HCT116 (cell line): ENCODE measurements at regions not wholly inside any gene's neighbourhood (a gene's known extent, or its start where the extent isn't known, plus 50 kb on each side); places are given as distances from the start of the nearest gene placed in this dataset.

Experiments used
- ATAC-seq: fragments of 200-7000 bp; cut with Tn5 transposase; 2 replicates; pipeline ENCODE4 v1.9.1; 2020; ENCODE audit warnings: mild to moderate bottlenecking, moderate library complexity
- BruUV-seq: library from RNA; stranded (reverse); fragments of 400-500 nt; replicated peaks from 2 replicates; lab custom pipeline; 2021; lab: Mats Ljungman, UMichigan
- CTCF ChIA-PET: fragments of 300-600 bp; sonication (Branson Sonifier 250); formaldehyde crosslinking; loops from one replicate; lab custom pipeline; 2021; ENCODE audit warnings: antibody characterized with exemption; lab: Charles Lee
- POLR2A ChIA-PET: fragments of 300-600, 350-600 bp; sonication (Branson Sonifier 250); formaldehyde crosslinking; loops from one replicate; lab custom pipeline; 2021; ENCODE audit warnings: antibody characterized with exemption; lab: Charles Lee
- RAD21 ChIA-PET, 2 experiments: fragments of 300-600 bp; sonication (Branson Sonifier 250); formaldehyde crosslinking; loops; one replicate each; lab custom pipeline; 2023; ENCODE audit warnings: low total read pairs in 2 of 2; ENCODE audit not compliant: uncharacterized antibody in 2 of 2, unreplicated experiment in 2 of 2, low non-redundant PET in 1 of 2; lab: Charles Lee
- DNase-seq: peaks from one replicate; pipeline ENCODE4 v3.0.0-alpha.2; 2010; ENCODE audit warnings: low read depth, low spot score
- H2AFZ ChIP-seq: fragments of 200-600 bp; shearing (Covaris generic), sonication (generic); 2 replicates; pipeline ENCODE4 v1.6.1; 2017; ENCODE audit warnings: low read depth, mixed run types, mixed read lengths, antibody characterized with exemption, low read length; ENCODE audit not compliant: poor library complexity, severe bottlenecking
- H3K27ac ChIP-seq: 2 replicates; pipeline ENCODE4 v1.5.1; 2012; ENCODE audit warnings: low read depth, low read length
- H3K27me3 ChIP-seq: fragments of 200-600 bp; sonication (generic); 2 replicates; pipeline ENCODE4 v1.6.1; 2016; ENCODE audit warnings: mixed run types, low read length, mixed read lengths; ENCODE audit not compliant: insufficient read depth
- H3K36me3 ChIP-seq, 2 experiments: fragments of 200-500 bp in 1 of 2; fragments of 200-600 bp in 1 of 2; sonication (Bioruptor generic) in 1 of 2; sonication (generic) in 1 of 2; 2 replicates each; pipeline versions ENCODE4 v1.5.1 to v1.6.1; 2014 to 2016; ENCODE audit warnings: low read length in 2 of 2, inconsistent platforms in 1 of 2, mixed read lengths in 1 of 2, mixed run types in 1 of 2; ENCODE audit not compliant: insufficient read depth in 2 of 2, control insufficient read depth in 1 of 2
- H3K4me1 ChIP-seq, 2 experiments: fragments of 200-600 bp in 1 of 2; sonication (generic) in 1 of 2; 2 replicates each; pipeline versions ENCODE4 v1.5.1 to v1.6.1; 2012 to 2017; ENCODE audit warnings: low read length in 2 of 2, inconsistent platforms in 1 of 2, mild to moderate bottlenecking in 1 of 2, mixed read lengths in 1 of 2, mixed run types in 1 of 2, moderate library complexity in 1 of 2; ENCODE audit not compliant: insufficient read depth in 2 of 2, control insufficient read depth in 1 of 2
- H3K4me2 ChIP-seq: fragments of 200-600 bp; sonication (generic); 2 replicates; pipeline ENCODE4 v1.6.1; 2017; ENCODE audit warnings: mixed run types, low read length, mixed read lengths
- H3K4me3 ChIP-seq, 2 experiments: fragments of 200-600 bp in 1 of 2; sonication (generic) in 1 of 2; replicated peaks in 1 of 2; 2 replicates each; pipeline ENCODE4 v1.5.1; 2011 to 2016; ENCODE audit warnings: low read length in 2 of 2, control low read depth in 1 of 2, low read depth in 1 of 2, mild to moderate bottlenecking in 1 of 2, mixed read lengths in 1 of 2, mixed run types in 1 of 2
- H3K79me2 ChIP-seq: fragments of 200-600 bp; sonication (generic); 2 replicates; pipeline ENCODE4 v1.6.1; 2017; ENCODE audit warnings: mild to moderate bottlenecking, mixed run types, low read length, moderate library complexity, mixed read lengths; ENCODE audit not compliant: insufficient read depth
- H3K9ac ChIP-seq: fragments of 200-600 bp; sonication (generic); 2 replicates; pipeline ENCODE4 v1.6.1; 2016; ENCODE audit warnings: low read length, mixed read lengths
- H3K9me2 ChIP-seq: fragments of 200-600 bp; sonication (generic), shearing (Covaris generic); 2 replicates; pipeline ENCODE4 v1.6.1; 2017; ENCODE audit warnings: mixed run types, mild to moderate bottlenecking, moderate library complexity; ENCODE audit not compliant: insufficient read depth
- H3K9me3 ChIP-seq, 2 experiments: fragments of 200-500 bp in 1 of 2; fragments of 200-600 bp in 1 of 2; sonication (Bioruptor generic) in 1 of 2; sonication (generic) in 1 of 2; 2 replicates each; pipeline ENCODE4 v1.6.1; 2014 to 2017; ENCODE audit warnings: low read length in 2 of 2, mixed read lengths in 2 of 2, inconsistent platforms in 1 of 2, low read depth in 1 of 2, mild to moderate bottlenecking in 1 of 2, mixed run types in 1 of 2, moderate library complexity in 1 of 2; ENCODE audit not compliant: control insufficient read depth in 1 of 2, insufficient read depth in 1 of 2
- H4K20me1 ChIP-seq: fragments of 200-600 bp; sonication (generic), shearing (Covaris generic); 2 replicates; pipeline ENCODE4 v1.6.1; 2017; ENCODE audit warnings: mixed run types, mild to moderate bottlenecking, moderate library complexity; ENCODE audit not compliant: insufficient read depth
- ATF3 ChIP-seq: IDR thresholded peaks from 2 replicates; pipeline ENCODE4 v1.6.1; 2012
- CEBPB ChIP-seq: IDR thresholded peaks from 2 replicates; pipeline ENCODE4 v1.6.1; 2012; ENCODE audit warnings: low read depth
- EGR1 ChIP-seq: IDR thresholded peaks from 2 replicates; pipeline ENCODE4 v1.6.1; 2012; ENCODE audit warnings: low read depth
- ELF1 ChIP-seq: IDR thresholded peaks from 2 replicates; pipeline ENCODE4 v1.6.1; 2012; ENCODE audit warnings: low read depth, borderline replicate concordance
- EZH2phosphoT487 ChIP-seq: fragments of 200-600 bp; IDR thresholded peaks from 2 replicates; pipeline ENCODE4 v1.6.1; 2018; ENCODE audit warnings: antibody characterized with exemption, borderline replicate concordance
- JUND ChIP-seq: IDR thresholded peaks from 2 replicates; pipeline ENCODE4 v1.6.1; 2012
- POLR2A ChIP-seq: IDR thresholded peaks from 2 replicates; pipeline ENCODE4 v1.7.0; 2011; ENCODE audit warnings: borderline replicate concordance; ENCODE audit not compliant: insufficient read depth, insufficient read length; ENCODE audit errors: extremely low read depth
- POLR2AphosphoS5 ChIP-seq: IDR thresholded peaks from 2 replicates; pipeline ENCODE4 v1.6.1; 2011; ENCODE audit warnings: mild to moderate bottlenecking, low read depth, low read length, moderate library complexity
- RAD21 ChIP-seq: IDR thresholded peaks from 2 replicates; pipeline ENCODE4 v1.6.1; 2012; ENCODE audit warnings: low read depth, mild to moderate bottlenecking
- REST ChIP-seq: IDR thresholded peaks from 2 replicates; pipeline ENCODE4 v1.6.1; 2012; ENCODE audit warnings: low read depth
- SIN3A ChIP-seq: IDR thresholded peaks from 2 replicates; pipeline ENCODE4 v1.6.1; 2012; ENCODE audit warnings: low read depth
- SP1 ChIP-seq: IDR thresholded peaks from 2 replicates; pipeline ENCODE4 v1.6.1; 2012; ENCODE audit warnings: low read depth
- ZFX ChIP-seq: fragments of 450-650 bp; IDR thresholded peaks from 2 replicates; pipeline ENCODE4 v1.6.1; 2017
- ZNF274 ChIP-seq: fragments of 200-500 bp; sonication (Bioruptor generic); IDR thresholded peaks from 2 replicates; pipeline ENCODE4 v1.6.1; 2014; ENCODE audit warnings: mild to moderate bottlenecking, low read depth, low read length, inconsistent platforms
- intact Hi-C: fragments of 100-400 bp; cut with micrococcal nuclease; formaldehyde crosslinking; loops from 2 replicates; pipeline ENCODE4 v1.10.0; 2022

- no peak for DNase-seq
- intact Hi-C loops, result no loop called here
- H3K9me2 ChIP-seq, result no peaks in the 10 kb centered on the region
- no peak overlapping the region for H3K9ac ChIP-seq
- H2AFZ ChIP-seq, result no peak overlapping the region
- no peaks in the 10 kb centered on the region for H3K79me2 ChIP-seq
- ChIA-PET CTCF (no interaction called here), POLR2A (no interaction called here), RAD21 (no interaction called here)
- peaks cover 0 to 4% of the 10 kb centered on the region in 2 experiments; a peak in 1 of 4 replicates for H3K9me3 ChIP-seq
- no TSS peak for BruUV-seq
- H3K27ac ChIP-seq, result no peak overlapping the region
- no peaks in the 10 kb centered on the region for H4K20me1 ChIP-seq
- ATAC-seq, result no peak
- TF ChIP-seq EGR1, result no peak
- no peak for TF ChIP-seq SP1
- no peak for TF ChIP-seq POLR2A
- TF ChIP-seq ATF3, result no peak
- no peak for TF ChIP-seq REST
- TF ChIP-seq ZNF274, result no peak
- TF ChIP-seq EZH2phosphoT487, result no peak
- no peaks in the 10 kb centered on the region for H3K4me1 ChIP-seq
- H3K27me3 ChIP-seq, result no peaks in the 10 kb centered on the region
- no peak overlapping the region for H3K4me3 ChIP-seq
- H3K36me3 ChIP-seq, result no peaks in the 10 kb centered on the region
- no peak overlapping the region for H3K4me2 ChIP-seq
Measured at GRCh38 chr9:13576101-13576500, 296.6 kb upstream of the MPDZ start.

- no peak overlapping the region for H3K27ac ChIP-seq
- no peak for DNase-seq
- no peak overlapping the region for H2AFZ ChIP-seq
- TF ChIP-seq ELF1, result no peak
- no peak for TF ChIP-seq JUND
- TF ChIP-seq POLR2AphosphoS5, result no peak
- TF ChIP-seq CEBPB, result no peak
- TF ChIP-seq ZNF274, result no peak
- no peak for TF ChIP-seq POLR2A
- TF ChIP-seq ZFX, result no peak
- TF ChIP-seq REST, result no peak
- TF ChIP-seq SP1, result no peak
- TF ChIP-seq SIN3A, result no peak
- TF ChIP-seq ATF3, result no peak
- no peak for TF ChIP-seq RAD21
- H3K9me3 ChIP-seq, result peaks cover 0 to 4% of the 10 kb centered on the region in 2 experiments; a peak in 1 of 4 replicates
- no peak overlapping the region for H3K9ac ChIP-seq
- intact Hi-C loops, result no loop called here
- no peaks in the 10 kb centered on the region for H3K79me2 ChIP-seq
- POLR2A ChIA-PET, result no interaction called here
- CTCF ChIA-PET, result no interaction called here
- no TSS peak for BruUV-seq
- H3K36me3 ChIP-seq, result no peaks in the 10 kb centered on the region
- H3K4me2 ChIP-seq, result no peak overlapping the region
- H3K4me1 ChIP-seq, result no peaks in the 10 kb centered on the region
- no peaks in the 10 kb centered on the region for H3K27me3 ChIP-seq
- RAD21 ChIA-PET, result no interaction called here
- no peak for ATAC-seq
- no peaks in the 10 kb centered on the region for H3K9me2 ChIP-seq
- no peak overlapping the region for H3K4me3 ChIP-seq
- H4K20me1 ChIP-seq, result no peaks in the 10 kb centered on the region
Measured at GRCh38 chr9:13575558-13575957, 296.1 kb upstream of the MPDZ start.
